T-helper 1 cell treated with Interleukin-12 subunit alpha and Interleukin-12 subunit beta and Interleukin-4 antibody, amounts not matched to agents 30 μg/mL and 1 μg/mL, for 36 hours (primary cell): ENCODE measurements at regions not wholly inside any gene's neighbourhood (a gene's known extent, or its start where the extent isn't known, plus 50 kb on each side); places are given as distances from the start of the nearest gene placed in this dataset.

Source experiments
- H3K27ac Mint-ChIP-seq: one replicate; pipeline ENCODE4 v1.8.0; 2021; ENCODE audit warnings: mild to moderate bottlenecking, mixed read lengths
- H3K27me3 Mint-ChIP-seq: one replicate; pipeline ENCODE4 v1.8.0; 2021; ENCODE audit warnings: low read depth, mixed read lengths
- H3K36me3 Mint-ChIP-seq: one replicate; pipeline ENCODE4 v1.8.0; 2021; ENCODE audit warnings: low read depth, mixed read lengths
- H3K4me1 Mint-ChIP-seq: one replicate; pipeline ENCODE4 v1.8.0; 2021; ENCODE audit warnings: low read depth, mixed read lengths
- H3K4me3 Mint-ChIP-seq: one replicate; pipeline ENCODE4 v1.8.0; 2021; ENCODE audit warnings: mild to moderate bottlenecking, moderate library complexity, mixed read lengths
- H3K9me3 Mint-ChIP-seq: one replicate; pipeline ENCODE4 v1.8.0; 2021; ENCODE audit warnings: mixed read lengths

GRCh38 chr13:105311094-105311493 is 1224.4 kb downstream of the EFNB2 start:
- H3K4me1 Mint-ChIP-seq, result no peaks in the 10 kb centered on the region
- H3K4me3 Mint-ChIP-seq, result no peak overlapping the region
- H3K36me3 Mint-ChIP-seq, result no peaks in the 10 kb centered on the region
- no peaks in the 10 kb centered on the region for H3K9me3 Mint-ChIP-seq
- no peaks in the 10 kb centered on the region for H3K27me3 Mint-ChIP-seq
- no peak overlapping the region for H3K27ac Mint-ChIP-seq

DNA sequence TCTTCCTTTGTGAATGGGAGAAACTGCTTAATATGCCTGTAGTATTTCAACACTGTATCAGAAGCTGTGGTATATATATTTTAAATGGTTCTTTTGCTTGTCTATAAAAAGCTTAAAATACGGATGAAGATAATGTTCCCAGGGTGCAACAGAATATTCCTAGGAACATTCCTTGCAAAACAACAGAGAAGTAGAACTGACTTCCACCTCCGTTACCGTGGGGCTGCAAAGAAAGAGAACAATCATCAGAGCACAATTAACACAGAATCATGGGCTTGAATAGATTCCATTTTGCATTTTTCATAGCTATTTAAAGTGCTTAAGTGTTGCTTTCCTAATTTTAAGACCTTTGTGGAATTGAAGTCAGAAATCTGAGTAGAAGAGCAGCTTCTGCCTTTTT is 1227.7 kb downstream of the EFNB2 start:
- no peaks in the 10 kb centered on the region for H3K4me1 Mint-ChIP-seq
- no peak overlapping the region for H3K4me3 Mint-ChIP-seq
- no peaks in the 10 kb centered on the region for H3K9me3 Mint-ChIP-seq
- no peaks in the 10 kb centered on the region for H3K36me3 Mint-ChIP-seq
- no peak overlapping the region for H3K27ac Mint-ChIP-seq
- H3K27me3 Mint-ChIP-seq, result no peaks in the 10 kb centered on the region

DNA sequence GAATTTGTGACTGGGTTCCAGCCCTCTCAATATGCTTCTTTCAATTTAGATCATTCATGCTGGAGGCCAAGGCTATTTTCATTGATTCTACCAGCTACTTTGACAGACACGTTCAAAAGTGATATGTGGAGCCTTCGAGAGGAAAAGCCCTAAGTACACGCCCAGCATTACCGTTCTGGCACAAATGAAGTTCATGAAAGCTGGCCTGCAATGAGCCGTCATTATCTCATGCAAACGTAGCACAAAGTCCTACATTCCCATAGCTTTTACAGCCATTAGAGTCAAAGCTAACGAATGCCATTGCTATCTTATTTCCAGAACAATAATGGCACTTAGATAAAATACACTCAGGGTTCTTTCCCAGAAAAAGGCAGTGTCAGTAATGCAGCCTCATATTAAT is 1237.6 kb downstream of the EFNB2 start:
- H3K4me1 Mint-ChIP-seq, result no peaks in the 10 kb centered on the region
- H3K4me3 Mint-ChIP-seq, result no peak overlapping the region
- no peaks in the 10 kb centered on the region for H3K36me3 Mint-ChIP-seq
- no peak overlapping the region for H3K27ac Mint-ChIP-seq
- no peaks in the 10 kb centered on the region for H3K27me3 Mint-ChIP-seq
- H3K9me3 Mint-ChIP-seq, result peaks cover 5% of the 10 kb centered on the region

DNA sequence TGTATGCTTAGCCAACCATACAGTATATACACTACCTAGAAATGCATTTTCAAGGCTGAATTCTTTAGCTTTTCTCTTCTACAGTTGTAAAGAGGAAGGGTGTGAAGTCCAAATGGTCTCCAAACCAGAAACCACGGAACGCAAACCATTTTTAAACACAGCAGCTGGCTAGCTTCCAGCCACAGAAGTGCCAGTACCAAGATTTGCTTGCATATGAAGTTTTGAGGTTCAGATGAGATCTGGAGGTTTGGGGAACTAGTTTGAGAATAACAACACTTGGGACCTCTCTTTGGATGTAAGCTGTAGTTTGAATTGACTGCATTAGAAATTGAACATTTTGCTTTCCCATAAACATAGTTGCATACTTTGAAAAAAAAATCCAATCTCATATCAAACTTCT is 1243.5 kb downstream of the EFNB2 start:
- no peak overlapping the region for H3K27ac Mint-ChIP-seq
- no peak overlapping the region for H3K4me3 Mint-ChIP-seq
- H3K9me3 Mint-ChIP-seq, result peaks cover 5% of the 10 kb centered on the region
- no peaks in the 10 kb centered on the region for H3K27me3 Mint-ChIP-seq
- no peaks in the 10 kb centered on the region for H3K36me3 Mint-ChIP-seq
- H3K4me1 Mint-ChIP-seq, result no peaks in the 10 kb centered on the region

- no peak overlapping the region for H3K4me3 Mint-ChIP-seq
- no peak overlapping the region for H3K27ac Mint-ChIP-seq
- H3K4me1 Mint-ChIP-seq, result no peaks in the 10 kb centered on the region
- no peaks in the 10 kb centered on the region for H3K36me3 Mint-ChIP-seq
- no peaks in the 10 kb centered on the region for H3K27me3 Mint-ChIP-seq
- H3K9me3 Mint-ChIP-seq, result peaks cover 2% of the 10 kb centered on the region
Observed at GRCh38 chr13:105290596-105290995, 1244.9 kb downstream of the EFNB2 start.

DNA sequence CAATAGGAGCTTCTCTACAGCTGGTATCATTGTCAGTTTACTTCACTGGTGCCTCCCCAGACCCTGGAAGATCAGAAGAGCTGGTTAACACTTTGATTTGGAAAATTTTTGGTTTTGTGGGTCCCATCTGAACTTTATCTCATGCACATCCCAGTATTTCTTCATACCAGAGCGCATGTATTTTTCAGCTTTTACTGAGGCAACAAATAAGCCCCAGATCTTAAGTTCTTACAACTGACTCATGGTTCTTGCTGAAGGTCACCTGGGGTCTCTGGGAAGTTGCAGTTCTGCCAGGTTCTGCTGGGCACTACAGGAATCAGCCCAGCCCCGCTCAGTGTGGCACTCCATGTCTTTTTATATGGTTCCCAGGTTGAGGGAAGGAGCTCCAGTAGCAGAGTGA is 1249.9 kb downstream of the EFNB2 start:
- Mint-ChIP-seq H3K27ac (no peak overlapping the region), H3K36me3 (no peaks in the 10 kb centered on the region), H3K27me3 (no peaks in the 10 kb centered on the region), H3K4me3 (no peak overlapping the region), H3K9me3 (no peaks in the 10 kb centered on the region), H3K4me1 (no peaks in the 10 kb centered on the region)

DNA sequence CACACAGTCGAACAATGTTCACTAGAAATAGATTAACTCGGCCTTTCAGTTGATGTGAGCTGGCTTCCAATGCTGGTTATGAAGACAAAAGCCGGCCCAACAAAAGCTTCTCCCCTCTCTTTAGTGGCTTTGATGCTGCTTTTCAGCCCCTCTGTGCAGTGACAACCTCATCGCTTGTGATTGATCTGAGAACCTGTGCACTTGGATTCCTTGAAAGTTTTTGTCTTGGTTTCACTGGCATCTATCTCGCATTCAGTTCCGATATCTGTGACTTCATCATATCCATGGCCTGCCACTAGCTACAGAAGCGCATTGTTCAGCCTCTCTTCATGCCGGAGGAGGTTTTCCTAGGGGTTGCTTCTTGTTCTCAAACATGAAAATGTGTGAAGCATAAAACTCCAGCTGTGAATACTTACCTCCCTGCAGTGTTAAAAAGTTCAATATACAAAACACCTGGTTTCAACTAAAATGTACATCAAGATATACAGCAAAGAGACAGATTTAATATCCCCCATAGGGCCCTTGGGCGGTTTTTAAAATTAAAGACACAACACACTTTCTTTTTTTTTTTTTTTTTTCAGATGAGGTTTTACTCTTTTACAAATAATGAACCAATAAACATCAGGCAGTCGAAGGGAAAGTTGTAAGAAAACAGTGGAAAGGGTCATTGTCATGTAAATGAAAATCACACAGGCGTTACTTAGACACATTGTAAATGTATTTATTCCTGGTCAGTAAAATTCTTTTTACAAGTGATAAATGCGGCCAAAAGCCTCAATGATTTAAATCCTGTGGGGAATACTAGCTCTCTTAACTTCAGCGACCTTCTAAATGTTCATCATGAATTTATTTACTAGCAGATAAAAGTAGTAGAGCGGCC is 1252.8 kb downstream of the EFNB2 start:
- Mint-ChIP-seq H3K27me3 (no peaks in the 10 kb centered on the region), H3K36me3 (no peaks in the 10 kb centered on the region), H3K4me3 (no peak overlapping the region), H3K27ac (no peak overlapping the region), H3K4me1 (no peaks in the 10 kb centered on the region), H3K9me3 (no peaks in the 10 kb centered on the region)

DNA sequence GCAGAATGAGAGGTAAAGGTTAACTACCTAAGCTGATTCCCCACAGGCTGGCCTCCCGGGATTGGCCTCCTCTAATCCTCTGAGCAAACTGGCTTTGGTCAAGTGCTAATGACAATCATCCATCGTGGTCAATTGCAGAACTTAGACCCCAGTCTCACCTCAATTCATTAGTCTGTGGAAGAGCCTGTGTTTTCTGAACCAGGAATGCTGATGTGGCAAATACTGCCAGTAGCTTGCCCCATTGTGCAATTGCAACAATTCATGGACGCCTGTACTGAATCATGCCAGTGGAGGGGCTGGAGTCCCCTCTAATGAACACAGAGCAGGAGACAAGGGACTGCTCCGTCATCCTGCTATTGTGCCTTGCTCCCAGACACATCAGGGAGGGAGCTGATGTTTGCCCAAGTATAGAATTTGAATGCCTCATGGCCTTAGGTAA is 1256.5 kb downstream of the EFNB2 start:
- no peak overlapping the region for H3K27ac Mint-ChIP-seq
- H3K27me3 Mint-ChIP-seq, result no peaks in the 10 kb centered on the region
- no peaks in the 10 kb centered on the region for H3K4me1 Mint-ChIP-seq
- H3K4me3 Mint-ChIP-seq, result no peak overlapping the region
- no peaks in the 10 kb centered on the region for H3K36me3 Mint-ChIP-seq
- H3K9me3 Mint-ChIP-seq, result no peaks in the 10 kb centered on the region

DNA sequence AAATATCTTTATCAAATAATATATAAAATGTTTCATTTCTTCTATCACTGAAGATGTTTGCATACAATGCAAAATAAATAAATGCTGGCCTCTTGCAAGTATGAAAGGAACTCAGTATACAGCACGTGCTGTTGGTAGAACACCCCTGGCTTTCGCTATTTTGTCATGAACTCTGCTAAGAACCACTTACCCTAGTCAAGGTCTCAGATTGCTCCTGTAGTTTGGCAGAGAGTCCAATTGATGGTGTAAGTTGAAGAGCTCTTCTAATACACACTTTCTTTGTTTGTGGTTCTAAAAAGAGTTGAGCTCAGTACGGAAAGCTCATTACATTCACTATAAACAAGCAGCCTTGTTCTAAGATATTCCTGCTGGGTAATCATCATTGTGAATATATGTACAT is 1258.9 kb downstream of the EFNB2 start:
- H3K27me3 Mint-ChIP-seq, result no peaks in the 10 kb centered on the region
- no peak overlapping the region for H3K4me3 Mint-ChIP-seq
- H3K4me1 Mint-ChIP-seq, result no peaks in the 10 kb centered on the region
- H3K9me3 Mint-ChIP-seq, result no peaks in the 10 kb centered on the region
- H3K27ac Mint-ChIP-seq, result no peak overlapping the region
- H3K36me3 Mint-ChIP-seq, result no peaks in the 10 kb centered on the region

DNA sequence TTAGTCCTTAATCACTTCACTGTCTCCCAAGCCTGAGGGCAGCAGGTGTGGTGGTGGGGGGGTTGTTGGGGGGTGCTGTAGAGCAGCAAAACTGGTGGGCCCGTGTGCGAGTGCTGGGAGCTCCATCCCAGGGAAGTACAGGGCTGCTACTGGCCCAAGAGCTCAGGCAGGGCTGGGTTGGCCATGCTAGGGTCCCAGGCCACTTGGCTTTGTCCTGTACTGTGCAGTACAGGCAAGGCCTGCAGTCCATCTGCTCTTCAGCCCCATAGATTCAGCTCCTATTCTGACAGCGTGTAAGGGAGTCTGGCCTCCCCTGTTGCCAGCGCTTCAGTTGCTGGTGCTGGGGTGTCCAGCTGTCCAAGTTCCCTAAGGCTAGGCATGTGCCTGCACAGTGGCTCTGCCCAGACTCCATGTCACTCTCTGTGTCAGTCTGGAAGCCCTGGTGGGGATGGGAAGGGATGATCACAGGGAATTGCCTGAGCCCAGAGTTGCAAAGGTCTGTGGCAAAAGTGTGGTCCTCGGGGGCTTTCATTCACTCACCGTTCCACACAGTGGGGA is 1261.7 kb downstream of the EFNB2 start:
- Mint-ChIP-seq H3K27me3 (no peaks in the 10 kb centered on the region), H3K36me3 (no peaks in the 10 kb centered on the region), H3K27ac (no peak overlapping the region), H3K4me1 (no peaks in the 10 kb centered on the region), H3K9me3 (no peaks in the 10 kb centered on the region), H3K4me3 (no peak overlapping the region)

DNA sequence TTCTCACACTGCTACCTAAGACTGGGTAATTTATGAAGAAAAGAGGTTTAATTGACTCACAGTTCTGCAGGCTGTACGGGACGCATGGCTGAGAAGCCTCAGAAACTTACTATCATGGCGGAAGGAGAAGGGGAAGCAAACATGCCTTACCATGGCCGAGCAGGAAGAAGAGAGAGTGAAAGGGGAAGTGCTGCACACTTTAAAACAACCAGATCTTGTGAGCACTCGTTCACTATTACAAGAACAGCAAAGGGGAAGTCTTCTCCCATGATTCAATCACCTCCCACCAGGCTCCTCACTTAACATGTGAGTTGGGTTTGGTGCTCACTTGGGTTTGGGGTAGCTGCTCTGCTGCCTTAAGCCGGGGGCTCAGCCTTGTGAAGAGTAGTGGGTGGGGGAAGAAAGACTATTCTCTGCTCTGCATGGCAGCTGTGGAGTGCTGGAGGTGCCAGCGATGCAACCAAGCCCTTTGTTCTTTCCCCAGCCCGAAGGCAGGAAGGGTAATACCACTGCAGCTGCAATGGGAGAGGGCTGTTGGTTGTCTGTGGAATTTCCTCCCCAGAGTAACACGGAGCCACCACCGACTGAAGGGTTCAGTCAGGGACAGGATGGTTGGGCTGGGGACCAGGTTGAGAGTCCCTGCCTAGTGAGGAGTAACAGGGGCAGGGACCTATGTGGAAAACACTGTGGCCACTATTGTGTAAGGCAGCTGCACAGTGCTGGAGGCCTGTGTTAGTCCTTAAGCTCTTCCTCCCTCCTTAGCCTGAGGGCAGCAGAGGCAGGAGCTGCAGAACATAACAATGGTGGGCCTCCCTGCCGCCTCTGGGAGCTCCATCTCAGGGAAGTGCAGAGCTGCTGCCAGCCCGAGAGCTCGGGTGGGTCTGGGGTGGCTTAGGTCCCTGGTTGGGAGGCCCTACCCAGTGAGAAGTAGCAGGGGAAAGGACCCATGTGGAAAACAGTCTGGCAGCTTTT is 1262.5 kb downstream of the EFNB2 start:
- H3K36me3 Mint-ChIP-seq, result no peaks in the 10 kb centered on the region
- H3K9me3 Mint-ChIP-seq, result no peaks in the 10 kb centered on the region
- no peak overlapping the region for H3K27ac Mint-ChIP-seq
- H3K4me3 Mint-ChIP-seq, result no peak overlapping the region
- H3K4me1 Mint-ChIP-seq, result no peaks in the 10 kb centered on the region
- H3K27me3 Mint-ChIP-seq, result no peaks in the 10 kb centered on the region

- H3K9me3 Mint-ChIP-seq, result no peaks in the 10 kb centered on the region
- no peaks in the 10 kb centered on the region for H3K27me3 Mint-ChIP-seq
- H3K4me3 Mint-ChIP-seq, result no peak overlapping the region
- no peak overlapping the region for H3K27ac Mint-ChIP-seq
- no peaks in the 10 kb centered on the region for H3K36me3 Mint-ChIP-seq
- H3K4me1 Mint-ChIP-seq, result no peaks in the 10 kb centered on the region
Observed at GRCh38 chr13:105266615-105267014, 1268.8 kb downstream of the EFNB2 start.

DNA sequence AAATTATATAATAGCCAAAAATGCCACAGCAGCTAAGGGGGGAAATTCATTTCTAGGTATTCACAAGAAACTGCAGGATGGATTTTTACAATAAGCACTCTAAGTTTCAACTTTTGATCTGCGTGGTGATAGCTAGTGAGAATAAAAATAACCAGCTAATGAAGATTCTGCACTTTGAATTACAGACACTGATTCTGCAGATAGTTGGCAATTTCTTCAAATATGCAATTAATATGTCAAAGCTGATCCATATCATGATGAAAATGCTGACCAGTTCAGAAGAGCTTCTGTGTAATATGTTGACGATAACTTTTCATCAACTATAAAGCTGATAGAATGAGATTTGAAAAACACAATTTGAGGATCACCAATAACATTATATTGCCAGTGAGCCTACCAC is 1272.9 kb downstream of the EFNB2 start:
- Mint-ChIP-seq H3K27ac (no peak overlapping the region), H3K27me3 (no peaks in the 10 kb centered on the region), H3K36me3 (no peaks in the 10 kb centered on the region), H3K4me3 (no peak overlapping the region), H3K9me3 (no peaks in the 10 kb centered on the region), H3K4me1 (no peaks in the 10 kb centered on the region)

- no peaks in the 10 kb centered on the region for H3K4me1 Mint-ChIP-seq
- no peaks in the 10 kb centered on the region for H3K9me3 Mint-ChIP-seq
- H3K27ac Mint-ChIP-seq, result no peak overlapping the region
- no peaks in the 10 kb centered on the region for H3K27me3 Mint-ChIP-seq
- no peak overlapping the region for H3K4me3 Mint-ChIP-seq
- no peaks in the 10 kb centered on the region for H3K36me3 Mint-ChIP-seq
Observed at GRCh38 chr13:105259426-105259825, 1276.0 kb downstream of the EFNB2 start.
